NAMALWA (cell line): ENCODE measurements at regions not wholly inside any gene's neighbourhood (a gene's known extent, or its start where the extent isn't known, plus 50 kb on each side); places are given as distances from the start of the nearest gene placed in this dataset.
"Not testable (repeated sequence)": the region's sequence is repeated elsewhere in the genome, so short reads cannot be mapped to it uniquely, and the experiment has no call there.

ENCODE experiments used
- DNase-seq: peaks from one replicate; pipeline ENCODE4 v3.0.0-alpha.2; 2015; ENCODE audit warnings: low spot score

DNA sequence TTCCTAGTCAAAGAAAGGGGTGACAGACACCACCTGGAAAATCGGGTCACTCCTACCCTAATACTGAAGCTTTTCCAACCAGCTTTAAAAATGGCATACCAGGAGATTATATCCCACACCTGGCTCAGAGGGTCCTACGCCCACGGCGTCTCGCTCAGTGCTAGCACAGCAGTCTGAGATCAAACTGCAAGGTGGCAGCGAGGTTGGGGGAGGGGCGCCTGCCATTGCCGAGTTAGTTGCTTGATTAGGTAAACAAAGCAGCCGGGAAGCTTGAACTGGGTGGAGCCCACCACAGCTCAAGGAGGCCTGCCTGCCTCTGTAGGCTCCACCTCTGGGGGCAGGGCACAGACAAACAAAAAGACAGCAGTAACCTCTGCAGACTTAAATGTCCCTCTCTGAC, 127.1 kb downstream of the NXPE2 start:
- not testable (repeated sequence) for DNase-seq

DNA sequence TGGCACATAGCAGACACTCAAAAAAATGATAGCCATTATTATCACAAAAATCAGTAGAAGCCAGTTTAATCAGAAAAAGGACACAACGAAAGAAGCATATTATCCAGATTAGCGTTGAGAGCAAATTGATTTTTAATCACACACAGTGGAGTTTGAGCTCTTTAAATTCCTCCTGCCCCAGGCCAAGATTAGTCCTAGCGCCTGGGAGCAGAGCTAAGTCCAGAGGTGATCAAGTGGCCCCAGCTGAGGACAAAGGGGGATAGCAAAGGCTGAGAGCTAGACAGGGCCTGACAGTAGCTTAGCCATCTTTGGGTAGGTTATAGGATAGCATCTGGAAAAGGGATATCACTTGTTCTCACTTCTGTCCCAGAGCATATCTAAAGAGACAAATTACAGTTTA, 133.6 kb downstream of the NXPE2 start:
- no peak for DNase-seq

DNA sequence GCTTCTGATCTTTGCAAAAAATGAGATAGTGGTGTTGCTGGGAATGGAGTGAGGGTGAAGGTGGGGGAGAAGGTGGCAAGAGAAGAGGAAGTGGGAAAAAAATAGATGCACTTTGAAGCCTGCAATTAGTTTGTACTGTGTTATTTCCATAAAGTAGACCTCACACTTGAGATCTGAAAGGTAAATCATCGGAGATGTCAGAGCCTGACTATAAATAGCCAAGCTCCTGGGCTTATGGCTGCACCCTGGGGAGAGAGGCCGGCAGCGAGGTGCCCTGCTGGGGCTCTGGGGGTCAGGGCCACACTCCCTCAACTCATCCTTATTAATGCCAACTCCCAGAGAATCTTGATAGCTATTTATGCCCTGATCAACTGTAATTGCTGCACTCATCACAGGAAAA, 134.4 kb downstream of the NXPE2 start:
- DNase-seq = no peak

DNA sequence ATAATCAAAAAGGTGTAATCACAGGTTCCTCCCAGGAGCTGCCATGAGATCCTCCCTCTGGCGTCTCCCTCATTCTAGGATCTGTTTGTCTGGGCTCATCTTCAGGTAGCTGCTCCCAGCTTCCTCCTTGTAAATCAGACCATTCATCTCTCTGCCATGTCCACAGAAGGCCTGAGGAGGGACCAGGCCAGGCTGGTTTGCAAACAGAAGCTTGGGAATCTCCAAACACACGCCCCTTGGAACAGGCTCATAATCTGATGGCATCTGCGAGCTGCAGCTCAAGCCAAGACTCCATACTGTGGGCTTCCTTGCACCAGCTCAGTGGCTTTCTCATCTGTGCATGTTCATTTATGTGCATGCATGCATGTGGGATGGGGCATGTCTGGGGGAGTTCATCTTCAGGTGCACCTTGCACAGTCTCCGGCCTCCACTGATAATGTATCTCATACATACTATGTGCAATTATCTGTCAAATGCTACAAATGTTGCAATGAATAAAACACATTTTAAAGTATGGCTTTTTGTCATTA, 134.9 kb downstream of the NXPE2 start:
- DNase-seq = no peak

DNA sequence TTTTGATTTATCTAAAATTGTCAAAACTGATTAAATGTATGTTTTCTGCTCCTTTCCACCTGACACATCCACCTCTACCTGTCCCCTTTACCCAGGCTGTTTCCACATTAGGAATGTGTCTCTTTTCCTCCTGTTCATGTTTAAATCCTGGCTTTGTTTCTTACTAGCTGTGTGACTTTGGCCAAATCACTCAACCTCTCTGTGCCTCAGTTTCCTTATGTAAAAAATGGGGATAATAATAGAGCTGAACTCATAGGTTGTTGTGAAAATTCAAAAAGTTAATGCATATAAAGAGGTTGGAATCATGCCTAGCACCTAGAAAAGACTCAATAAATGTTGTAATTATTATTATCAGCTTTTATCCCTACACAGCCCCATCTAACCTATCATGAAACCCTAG, 136.8 kb downstream of the NXPE2 start:
- no peak for DNase-seq

DNA sequence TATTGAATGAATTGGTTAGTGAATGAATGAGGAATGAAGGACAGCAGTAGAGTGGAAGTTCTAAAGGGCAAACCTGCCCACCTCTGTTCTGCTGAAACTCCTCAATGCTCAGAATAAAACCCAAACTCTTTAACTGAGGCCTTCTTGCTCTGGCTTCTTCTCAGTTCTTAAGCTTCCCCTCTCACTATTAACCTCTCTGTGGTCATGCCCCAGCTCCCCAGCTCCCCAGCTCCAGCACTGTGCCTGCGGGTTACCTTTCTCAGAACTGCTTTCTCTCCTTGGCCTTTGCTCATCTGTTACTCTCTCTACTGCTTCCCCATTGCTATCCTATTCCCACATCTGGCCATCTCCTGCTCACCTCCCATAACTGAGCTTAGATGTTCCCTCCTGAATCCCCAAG, 137.4 kb downstream of the NXPE2 start:
- DNase-seq = no peak

DNA sequence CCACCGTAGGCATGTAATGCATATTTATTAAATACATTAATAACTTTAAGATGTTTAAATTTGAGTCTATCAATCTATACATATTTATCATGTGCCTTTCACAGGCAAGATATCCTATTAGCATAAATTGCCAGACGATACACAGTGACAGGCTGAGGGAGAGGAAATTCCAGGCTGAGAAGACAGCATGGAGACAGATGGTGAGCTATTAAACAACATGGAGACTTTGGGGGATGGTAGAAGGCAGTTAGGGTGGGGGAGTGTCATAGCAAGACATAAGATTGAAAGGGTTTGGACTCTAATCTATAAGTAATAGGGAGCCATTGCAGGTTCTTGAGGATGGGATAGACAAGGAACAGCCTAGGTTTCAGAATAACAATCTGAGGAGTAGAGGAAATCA, 138.5 kb downstream of the NXPE2 start:
- DNase-seq = no peak

DNA sequence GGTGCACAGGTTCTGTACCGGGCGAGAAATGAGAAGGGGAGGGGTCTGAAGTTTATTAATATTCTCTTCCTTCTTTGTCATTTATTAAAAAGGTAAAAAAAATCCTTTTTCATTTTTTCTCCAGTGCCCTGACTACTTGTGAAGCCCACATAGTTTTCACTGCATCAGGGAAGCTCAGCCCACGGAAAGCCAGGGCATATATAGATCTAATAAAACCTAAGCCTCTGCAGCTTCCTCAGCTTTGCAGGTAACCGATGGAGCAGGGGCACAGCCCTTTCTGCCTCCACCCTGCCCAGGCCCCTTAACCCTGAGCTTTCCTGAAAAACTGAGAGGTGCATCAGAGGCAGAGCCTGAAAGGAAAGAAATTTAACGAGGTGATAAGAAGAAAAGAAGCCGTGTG, 140.1 kb downstream of the NXPE2 start:
- no peak for DNase-seq

DNA sequence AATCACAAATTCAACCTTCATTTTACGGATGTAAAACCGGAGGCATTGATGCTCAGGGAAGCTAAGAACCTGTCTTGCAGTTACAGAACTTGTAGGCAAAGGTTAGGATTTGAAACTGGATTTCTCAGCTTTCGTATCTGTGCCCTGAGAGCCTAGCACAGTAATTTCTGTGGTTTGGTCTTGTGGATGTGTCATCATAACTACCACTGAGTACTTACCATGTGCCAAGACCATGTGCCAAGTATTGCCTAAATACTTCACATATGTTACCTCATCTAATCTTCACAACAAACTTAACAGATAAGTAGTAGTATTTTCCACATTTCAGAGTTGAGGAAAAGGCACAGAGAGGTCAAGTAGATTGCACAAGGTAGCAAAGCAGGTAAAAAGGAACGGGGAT, 140.7 kb downstream of the NXPE2 start:
- no peak for DNase-seq

DNA sequence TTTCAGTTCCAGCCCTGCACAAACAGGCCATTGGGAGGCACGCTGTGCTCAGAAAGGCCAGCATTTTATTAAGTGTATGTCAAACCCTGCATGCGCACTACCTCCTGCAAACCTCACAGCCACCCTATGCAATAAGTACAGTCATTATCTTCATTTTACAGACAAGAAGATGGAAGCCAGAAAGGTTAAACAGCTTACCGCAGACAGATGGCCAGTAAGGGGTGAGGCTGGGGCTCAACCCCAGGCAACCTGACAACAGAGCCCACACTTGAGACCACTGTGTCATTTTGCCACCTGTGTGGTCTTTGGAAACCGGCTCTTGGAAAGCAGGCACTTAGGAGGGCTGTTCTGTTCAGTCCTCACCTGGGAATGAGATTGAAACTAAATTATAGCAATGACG, 142.3 kb downstream of the NXPE2 start:
- no peak for DNase-seq

DNA sequence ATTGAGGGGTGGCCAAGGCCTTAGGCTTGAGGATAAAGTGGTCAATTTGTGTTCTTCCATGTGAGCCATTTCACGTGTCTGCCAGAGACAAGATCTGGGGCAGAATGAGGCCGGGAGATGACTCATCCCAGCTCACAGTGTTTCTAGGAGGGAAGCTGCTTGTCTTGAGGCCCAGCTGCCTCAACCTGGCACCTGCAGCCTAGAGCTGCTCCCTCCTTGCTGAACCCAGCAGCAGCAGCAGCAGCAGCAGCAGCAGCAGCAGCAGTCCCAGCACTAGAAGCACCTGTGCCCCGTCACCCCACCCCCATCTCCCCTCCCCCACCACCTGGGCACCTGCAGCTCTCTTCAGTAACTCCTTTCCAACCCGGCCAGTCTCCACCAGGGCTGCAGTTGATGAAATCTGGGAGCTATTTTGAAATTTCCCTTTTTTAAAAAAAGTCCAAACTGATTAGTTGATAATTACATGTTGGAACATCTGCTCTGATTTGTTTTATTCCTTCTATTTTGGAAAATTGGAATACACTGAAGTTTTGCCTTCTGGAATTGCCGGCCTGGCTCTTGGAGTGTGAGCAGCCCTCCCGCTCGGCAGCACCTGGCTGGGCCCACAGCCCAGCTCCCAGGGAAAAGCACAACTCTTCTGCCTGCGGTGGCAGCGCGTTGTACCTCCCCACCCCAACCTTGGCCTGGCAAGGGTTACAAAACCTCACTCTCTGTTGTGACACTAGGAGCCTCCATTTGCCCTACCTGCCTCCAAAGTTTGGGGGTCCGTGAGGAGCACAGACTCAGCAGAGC, 143.5 kb downstream of the NXPE2 start:
- DNase-seq = no peak

DNA sequence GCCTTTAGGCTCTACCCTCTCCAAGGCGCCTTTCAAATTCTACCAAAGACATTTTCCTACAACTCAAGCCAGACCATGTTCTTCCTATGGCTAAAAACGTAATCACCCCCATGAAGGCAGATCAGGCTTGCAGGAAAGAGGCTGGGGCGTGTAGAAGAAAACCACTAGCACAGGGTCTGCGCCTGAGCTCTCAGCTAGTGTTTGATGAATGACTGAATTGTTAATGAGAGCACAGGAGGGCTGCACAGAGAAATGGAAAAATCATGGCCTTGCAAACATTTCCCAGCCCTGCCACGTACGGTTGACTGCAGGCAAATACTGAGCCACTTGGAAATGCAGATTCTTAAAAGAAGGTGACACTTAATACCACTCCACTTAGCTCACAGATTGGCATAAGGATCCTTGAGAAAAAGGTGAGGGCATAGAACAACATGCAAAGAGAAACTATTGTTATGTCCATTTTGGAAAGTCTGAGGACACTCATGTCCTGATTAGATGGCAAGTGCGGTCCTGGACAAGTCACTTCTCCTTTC, 148.6 kb downstream of the NXPE2 start:
- DNase-seq = no peak

DNA sequence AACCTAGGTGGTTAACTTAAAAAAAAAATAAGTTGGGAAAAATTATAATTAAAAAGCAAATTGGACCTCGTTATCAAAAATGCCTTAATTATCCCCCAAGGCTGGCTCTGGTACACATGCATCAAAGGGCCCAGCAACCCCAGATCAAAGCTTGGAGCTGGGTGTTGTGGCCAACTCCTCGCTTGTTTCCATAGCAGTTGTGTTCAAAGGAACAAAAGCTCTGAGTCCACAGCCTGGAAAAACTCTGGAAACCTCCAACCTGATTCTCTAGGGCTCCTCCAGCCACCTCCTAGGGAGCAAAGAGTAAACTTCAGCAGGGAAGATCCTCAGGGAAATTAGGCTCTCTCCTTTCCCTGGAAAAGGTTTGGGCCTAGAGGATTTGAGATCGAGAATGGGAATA, 149.4 kb downstream of the NXPE2 start:
- DNase-seq = no peak

DNA sequence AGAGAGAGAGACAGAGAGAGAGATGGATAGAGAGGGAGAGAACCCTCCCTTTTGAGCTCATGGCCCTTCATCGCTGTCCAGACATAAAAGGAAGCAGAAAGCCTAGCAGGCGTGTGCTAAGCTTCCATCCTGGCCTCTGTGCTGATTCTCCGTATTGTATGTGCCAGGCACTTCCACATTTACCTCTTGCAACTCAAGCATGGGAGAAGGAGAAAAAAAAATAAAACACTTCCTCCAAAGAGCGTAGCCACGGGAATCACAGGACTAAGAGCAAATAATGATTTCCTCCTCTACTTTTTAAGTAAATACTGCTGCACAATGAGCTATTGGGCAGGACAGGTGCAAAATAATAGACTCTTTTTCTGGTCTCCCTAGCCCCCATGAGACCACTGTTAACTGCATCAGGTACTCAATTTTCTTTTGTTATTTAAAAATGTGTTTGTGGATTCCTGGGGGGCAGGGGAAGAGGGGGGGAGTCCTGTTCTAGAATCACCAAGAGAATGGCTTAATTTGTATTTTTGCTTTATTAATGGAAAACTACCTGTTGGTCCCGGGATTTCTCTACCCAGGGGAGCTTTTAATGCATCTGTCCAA, 154.3 kb downstream of the NXPE2 start:
- DNase-seq = no peak

DNA sequence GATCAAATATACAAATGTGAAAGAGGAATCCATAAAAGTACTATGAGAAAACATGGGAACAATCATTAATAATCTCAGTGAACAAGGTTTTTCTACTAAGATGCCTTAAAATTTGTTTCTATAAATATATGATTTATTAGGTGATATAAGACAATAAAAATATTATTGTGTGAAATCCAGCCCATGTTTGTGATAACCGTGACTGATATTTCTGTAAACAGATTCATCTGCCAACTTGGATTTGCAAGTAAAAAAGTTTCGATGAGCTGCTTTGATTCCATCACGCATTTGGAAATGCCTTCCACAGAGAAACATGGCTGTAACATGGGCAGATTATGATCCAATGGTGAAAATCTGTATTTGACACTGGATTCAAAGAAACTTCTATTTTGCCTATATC, 157.8 kb downstream of the NXPE2 start:
- no peak for DNase-seq

DNA sequence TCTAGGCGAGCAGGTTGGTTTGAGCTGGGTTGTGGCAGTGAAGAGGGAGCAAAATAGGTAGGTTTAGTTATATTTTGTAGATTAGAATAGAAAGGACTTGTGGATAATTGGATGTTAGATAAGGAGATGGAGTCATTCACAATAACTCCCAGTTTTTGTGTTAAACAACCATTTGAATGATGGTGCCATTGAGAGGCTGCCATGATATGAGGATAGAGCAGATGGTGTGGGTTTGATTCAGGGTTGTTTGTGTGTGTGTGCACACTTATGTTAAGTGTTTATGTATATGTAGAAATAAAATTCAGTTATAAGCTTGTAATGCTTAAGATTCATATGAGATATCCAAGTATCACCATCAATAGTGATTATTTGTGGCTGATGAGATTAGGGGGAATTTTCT, 166.6 kb downstream of the NXPE2 start:
- DNase-seq = no peak

DNA sequence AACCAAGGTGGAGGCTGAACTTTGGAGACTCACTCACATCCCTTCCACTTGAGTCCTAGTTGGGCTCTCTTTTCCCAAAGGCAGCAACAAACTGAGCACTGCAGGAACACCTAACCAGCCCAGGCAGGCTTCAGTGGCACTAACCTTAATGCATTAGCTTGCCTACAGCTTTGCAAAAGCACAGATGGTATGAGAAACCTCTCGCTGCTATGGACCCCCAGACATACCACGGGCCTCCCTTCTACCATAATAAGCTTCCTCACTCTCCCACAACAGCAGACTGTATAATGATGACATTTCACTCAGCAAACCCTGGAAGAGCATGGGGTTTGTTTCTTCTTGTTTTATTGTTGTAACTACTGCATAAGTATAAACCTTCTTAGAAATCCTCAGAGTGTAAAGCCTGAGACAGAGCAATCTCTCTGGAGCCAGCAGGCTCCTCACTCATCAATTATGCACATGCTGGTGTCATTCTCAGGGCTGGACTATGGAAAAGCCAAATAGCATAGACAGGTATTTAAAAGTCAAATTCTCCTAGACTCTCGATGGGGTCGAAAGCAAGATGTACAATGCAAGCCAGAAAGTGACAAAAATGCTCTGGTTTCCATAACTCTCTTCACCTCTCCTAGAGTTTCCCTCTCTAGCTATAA, 167.6 kb downstream of the NXPE2 start:
- DNase-seq = no peak

DNA sequence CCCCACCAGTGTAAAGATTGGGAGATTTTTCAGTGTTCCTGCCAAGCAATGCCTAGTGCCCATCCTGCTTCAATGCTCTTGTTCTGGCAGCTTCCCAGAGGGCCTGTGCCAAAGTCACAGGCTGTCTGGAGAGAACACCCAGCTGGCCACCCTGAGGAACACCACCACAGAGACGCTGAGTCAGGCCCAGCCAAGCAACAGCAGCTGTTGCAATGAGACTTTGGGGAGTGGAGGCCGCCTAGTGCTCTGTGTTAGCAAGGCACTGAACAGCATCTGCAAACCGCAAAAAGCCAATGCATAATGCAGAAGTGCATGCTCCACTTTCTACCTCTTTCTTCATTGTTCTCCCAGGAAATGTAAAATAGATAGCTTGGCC, 168.1 kb downstream of the NXPE2 start:
- DNase-seq = no peak

DNA sequence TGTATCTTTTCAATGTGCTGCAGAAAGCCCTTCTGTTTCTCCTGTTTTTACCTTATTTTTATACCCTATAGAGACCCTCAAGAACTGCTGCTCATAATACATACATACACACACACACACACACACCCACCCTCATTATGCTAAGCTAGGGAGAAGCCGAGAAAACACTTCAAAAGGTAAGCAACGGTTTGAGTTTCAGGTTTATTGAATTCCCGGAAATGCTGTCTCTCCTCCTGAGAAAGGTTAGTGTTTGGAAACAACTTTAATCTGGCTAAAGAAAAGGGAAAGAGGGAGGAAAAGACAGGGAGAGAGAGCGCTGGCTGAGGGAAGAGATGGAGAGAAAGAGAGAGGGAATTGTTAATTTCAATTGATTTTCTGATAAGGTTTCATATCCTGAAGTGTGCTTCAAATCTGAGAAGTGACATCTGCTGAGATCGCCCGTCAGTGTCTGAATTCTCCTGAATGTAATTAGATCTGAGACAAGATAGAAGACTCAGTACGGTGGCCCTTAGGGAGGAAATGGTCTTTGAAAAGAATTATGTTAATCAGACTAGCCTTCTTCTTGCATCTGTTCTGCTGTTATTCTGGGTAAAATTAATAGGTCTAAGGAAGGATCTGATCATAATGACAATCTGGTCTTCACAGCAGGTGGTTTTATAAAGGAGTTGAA, 169.1 kb downstream of the NXPE2 start:
- no peak for DNase-seq

DNA sequence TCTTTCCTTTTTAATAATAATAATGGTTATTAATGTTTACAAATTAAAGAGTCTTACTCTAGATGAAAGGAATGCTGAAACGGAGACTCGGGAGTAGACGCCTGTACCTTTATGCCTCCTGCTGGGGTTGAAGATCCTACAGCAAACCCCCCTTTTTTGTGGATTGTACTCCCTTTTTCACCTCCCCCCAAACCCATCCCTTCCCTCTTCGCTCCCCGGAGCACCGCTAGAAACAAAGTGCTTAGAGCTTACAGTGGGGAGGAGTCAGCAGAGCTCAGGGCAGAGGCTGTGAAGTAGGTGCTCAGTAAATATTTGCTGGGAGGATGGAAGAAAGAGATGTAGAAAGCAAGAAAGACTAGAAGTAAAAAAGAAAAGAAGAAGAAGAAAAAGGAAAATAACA, 169.7 kb downstream of the NXPE2 start:
- DNase-seq = no peak

DNA sequence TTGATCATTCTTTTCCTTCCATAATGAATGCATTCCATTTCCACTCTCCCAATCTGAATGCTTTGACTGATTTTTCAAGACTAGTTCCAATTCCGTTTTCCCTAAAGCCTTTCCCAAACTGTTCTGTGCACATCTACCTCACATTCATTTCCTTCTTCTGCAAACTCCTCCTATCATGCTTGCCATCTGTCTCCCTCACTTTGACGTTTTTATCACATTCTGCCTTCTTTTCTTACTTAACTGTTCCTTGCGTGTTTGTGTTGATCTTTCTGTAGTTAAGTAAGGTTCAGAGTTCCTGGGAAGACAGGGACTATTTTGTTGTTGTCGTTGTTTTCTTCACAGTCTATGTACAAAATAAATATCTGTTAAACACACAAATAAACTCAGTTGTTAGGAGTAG, 179.0 kb downstream of the NXPE2 start:
- no peak for DNase-seq

DNA sequence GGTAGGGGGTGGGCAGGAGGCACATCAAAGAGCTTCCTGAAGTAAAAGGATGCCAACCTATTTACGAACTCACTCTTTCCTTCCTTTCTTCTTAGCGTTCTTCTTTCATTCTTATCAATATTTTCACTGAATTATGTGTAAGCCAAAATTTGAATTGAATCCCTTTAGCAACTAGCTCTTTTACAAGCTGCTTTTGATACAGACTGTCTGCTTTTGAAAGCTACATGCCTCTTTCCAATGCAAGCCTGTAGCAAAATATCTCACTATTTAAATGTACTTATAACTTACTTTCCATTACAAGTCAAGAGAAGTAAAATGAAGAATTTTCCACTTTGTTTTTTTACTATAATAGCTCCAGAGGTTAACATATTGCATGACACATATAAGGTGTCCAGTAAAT, 186.6 kb downstream of the NXPE2 start:
- DNase-seq = no peak

DNA sequence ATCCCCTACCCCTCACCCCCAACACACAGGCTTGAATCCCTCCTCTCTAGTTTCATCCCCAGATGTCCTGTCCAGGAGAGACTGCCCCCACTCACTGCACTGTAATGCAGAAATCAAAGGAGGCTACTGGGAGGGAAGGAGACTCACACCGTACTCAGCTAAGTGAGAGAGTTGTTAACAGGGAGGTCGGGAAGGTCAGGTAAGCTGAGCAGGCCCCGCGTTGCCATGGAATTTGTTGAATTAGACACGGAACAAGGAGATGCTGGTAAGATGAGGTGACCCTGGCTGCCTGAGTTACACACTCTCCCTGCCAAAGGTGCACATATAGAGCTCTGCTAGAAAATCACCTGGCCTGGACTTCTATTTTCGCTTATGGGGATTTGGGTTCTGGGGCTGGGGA, 197.9 kb downstream of the NXPE2 start:
- no peak for DNase-seq
